ENCODE measurements at regions not wholly inside any gene's neighbourhood (a gene's known extent, or its start where the extent isn't known, plus 50 kb on each side); places are given as distances from the start of the nearest gene placed in this dataset.

- no peak for TF ChIP-seq CTCF (conservative IDR thresholded peaks at IDR 0.05; ENCODE audit: low read depth, low read length)
- no peak for TF ChIP-seq EZH2 (IDR thresholded peaks at IDR 0.05; ENCODE audit: borderline replicate concordance, low read depth, low read length, poor library complexity, severe bottlenecking)
Observed at GRCh38 chr6:16955899-16956298, 146.0 kb upstream of the STMND1 start.
